Cardiac muscle cell (in vitro differentiated cells and primary cell): ENCODE measurements at regions not wholly inside any gene's neighbourhood (a gene's known extent, or its start where the extent isn't known, plus 50 kb on each side); places are given as distances from the start of the nearest gene placed in this dataset.

Experiments used
- DNase-seq, 2 donors: peaks; one replicate each; pipeline versions ENCODE4 v3.0.0 to v3.0.0-alpha.2; 2010 to 2017; ENCODE audit warnings: low read depth in 1 of 2, low spot score in 1 of 2
- H3K27ac ChIP-seq: fragments of 200-600 bp; sonication (generic); 2 replicates; pipeline ENCODE4 v1.5.1; 2016
- H3K27me3 ChIP-seq: fragments of 200-600 bp; sonication (generic); 2 replicates; pipeline ENCODE4 v1.6.0; 2016; ENCODE audit warnings: control low read depth
- H3K36me3 ChIP-seq: fragments of 200-600 bp; sonication (generic); 2 replicates; pipeline ENCODE4 v1.5.1; 2016; ENCODE audit warnings: control low read depth
- H3K4me1 ChIP-seq: fragments of 200-600 bp; sonication (generic); 2 replicates; pipeline ENCODE4 v1.8.1; 2017; ENCODE audit warnings: low read depth, mild to moderate bottlenecking, mixed run types
- H3K4me3 ChIP-seq: fragments of 200-600 bp; sonication (generic); 2 replicates; pipeline ENCODE4 v1.5.1; 2016; ENCODE audit warnings: mild to moderate bottlenecking
- H3K9me3 ChIP-seq: fragments of 200-600 bp; sonication (generic); 2 replicates; pipeline ENCODE4 v1.5.1; 2017; ENCODE audit warnings: low read depth, mild to moderate bottlenecking, control low read depth
- TF ChIP-seq, protein P1 (sequence below): IDR thresholded peaks from 2 replicates; pipeline ENCODE4 v1.5.1; 2012; ENCODE audit warnings: low read depth, mild to moderate bottlenecking, low read length

DNA sequence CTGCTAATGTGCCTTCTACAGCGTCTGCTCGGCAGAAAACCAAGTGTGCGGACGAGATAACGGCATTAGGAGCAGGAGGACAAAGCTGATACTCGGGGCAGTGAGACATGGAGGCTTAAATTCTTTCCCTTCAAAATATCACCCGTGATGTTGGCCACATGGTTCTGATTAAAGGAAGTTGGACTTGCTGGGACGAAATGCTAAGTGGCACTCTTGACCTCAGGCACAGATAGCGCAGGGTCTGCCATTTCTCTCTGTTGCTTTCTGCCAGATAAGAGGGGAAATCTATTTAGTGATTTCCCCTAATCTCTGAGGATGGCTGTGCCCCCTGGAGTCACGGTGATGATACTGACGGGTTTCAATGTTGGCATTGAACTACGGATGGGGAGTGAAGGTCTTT, 509.6 kb upstream of the EEF2KMT start:
- Histone ChIP-seq H3K36me3 (no peaks in the 10 kb centered on the region), H3K4me1 (peaks cover 9% of the 10 kb centered on the region), H3K27me3 (peaks cover 6% of the 10 kb centered on the region), H3K27ac (peak overlapping the region; percentile 84), H3K4me3 (no peak overlapping the region), H3K9me3 (no peaks in the 10 kb centered on the region)
- DNase-seq, result peak in 1 of 2 donors; percentile 80
- TF ChIP-seq, protein P1, sequence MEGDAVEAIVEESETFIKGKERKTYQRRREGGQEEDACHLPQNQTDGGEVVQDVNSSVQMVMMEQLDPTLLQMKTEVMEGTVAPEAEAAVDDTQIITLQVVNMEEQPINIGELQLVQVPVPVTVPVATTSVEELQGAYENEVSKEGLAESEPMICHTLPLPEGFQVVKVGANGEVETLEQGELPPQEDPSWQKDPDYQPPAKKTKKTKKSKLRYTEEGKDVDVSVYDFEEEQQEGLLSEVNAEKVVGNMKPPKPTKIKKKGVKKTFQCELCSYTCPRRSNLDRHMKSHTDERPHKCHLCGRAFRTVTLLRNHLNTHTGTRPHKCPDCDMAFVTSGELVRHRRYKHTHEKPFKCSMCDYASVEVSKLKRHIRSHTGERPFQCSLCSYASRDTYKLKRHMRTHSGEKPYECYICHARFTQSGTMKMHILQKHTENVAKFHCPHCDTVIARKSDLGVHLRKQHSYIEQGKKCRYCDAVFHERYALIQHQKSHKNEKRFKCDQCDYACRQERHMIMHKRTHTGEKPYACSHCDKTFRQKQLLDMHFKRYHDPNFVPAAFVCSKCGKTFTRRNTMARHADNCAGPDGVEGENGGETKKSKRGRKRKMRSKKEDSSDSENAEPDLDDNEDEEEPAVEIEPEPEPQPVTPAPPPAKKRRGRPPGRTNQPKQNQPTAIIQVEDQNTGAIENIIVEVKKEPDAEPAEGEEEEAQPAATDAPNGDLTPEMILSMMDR, result no peak

DNA sequence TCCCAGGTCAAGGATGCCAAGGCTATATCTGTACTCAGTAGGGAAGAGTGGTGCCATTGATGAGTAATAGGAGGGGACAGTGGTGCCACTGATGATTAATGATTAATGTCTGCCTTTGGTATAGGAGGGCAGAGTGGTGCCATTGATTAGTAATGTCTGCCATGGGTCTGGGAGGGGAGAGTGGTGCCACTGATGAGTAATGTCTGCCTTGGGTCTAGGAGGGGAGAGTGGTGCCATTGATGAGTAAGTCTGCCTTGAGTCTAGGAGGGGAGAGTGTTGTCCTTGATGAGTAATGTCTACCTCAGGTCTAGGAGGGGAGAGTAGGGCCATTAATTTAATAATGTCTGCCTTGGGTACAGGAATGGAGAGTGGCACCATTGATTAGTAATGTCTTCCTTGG, 507.8 kb upstream of the EEF2KMT start:
- TF ChIP-seq, protein P1, result no peak
- no peaks in the 10 kb centered on the region for H3K9me3 ChIP-seq
- DNase-seq, result no peak
- peaks cover 9% of the 10 kb centered on the region for H3K4me1 ChIP-seq
- H3K4me3 ChIP-seq, result no peak overlapping the region
- H3K27me3 ChIP-seq, result no peaks in the 10 kb centered on the region
- H3K36me3 ChIP-seq, result no peaks in the 10 kb centered on the region
- no peak overlapping the region for H3K27ac ChIP-seq

DNA sequence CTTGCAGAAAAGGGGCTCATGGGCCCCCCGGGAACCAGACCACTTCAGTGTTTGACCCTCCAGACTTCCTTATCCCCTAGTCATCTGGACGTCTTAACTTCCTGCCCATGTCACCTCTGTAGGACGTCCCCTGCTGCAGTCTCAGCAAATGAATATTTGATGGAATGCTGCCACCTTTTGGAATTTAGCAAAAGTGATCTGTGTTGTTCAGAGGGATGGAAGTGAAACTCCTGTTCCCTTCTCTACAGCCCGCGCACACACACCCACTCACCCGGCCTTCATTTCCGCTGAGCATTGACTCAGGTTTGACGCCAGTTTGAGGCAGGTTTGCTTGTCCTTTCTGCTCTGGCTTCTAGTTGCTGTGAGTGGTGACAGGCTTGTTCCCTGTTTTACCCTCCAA, 507.2 kb upstream of the EEF2KMT start:
- DNase-seq, result peak in 1 of 2 donors; percentile 51
- no peaks in the 10 kb centered on the region for H3K27me3 ChIP-seq

DNA sequence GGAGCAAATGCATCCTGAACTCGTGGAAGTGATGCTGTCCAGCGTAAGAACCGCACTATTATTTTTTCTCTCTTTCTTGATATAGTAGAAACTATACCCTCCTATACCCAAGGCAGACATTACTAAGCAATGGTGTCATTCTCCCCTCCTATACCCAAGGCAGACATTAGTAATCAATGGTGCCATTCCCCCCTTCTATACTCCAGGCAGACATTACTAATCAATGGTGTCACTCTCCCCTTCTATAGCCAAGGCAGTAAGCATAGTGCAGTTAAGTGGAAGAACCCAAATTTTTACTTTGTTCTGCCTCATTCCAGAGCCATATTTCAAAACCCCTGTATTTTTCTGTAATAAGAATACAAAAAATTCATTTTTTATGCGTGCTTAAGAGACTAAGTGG, 506.2 kb upstream of the EEF2KMT start:
- TF ChIP-seq, protein P1, result no peak
- Histone ChIP-seq H3K4me3 (no peak overlapping the region), H3K4me1 (peaks cover 9% of the 10 kb centered on the region), H3K27ac (no peak overlapping the region), H3K36me3 (no peaks in the 10 kb centered on the region), H3K9me3 (no peaks in the 10 kb centered on the region), H3K27me3 (no peaks in the 10 kb centered on the region)
- DNase-seq, result no peak

More for the DNA sequence above, 507.2 kb upstream of the EEF2KMT start:
- Histone ChIP-seq H3K27ac (no peak overlapping the region), H3K9me3 (no peaks in the 10 kb centered on the region), H3K36me3 (no peaks in the 10 kb centered on the region), H3K4me1 (peaks cover 9% of the 10 kb centered on the region), H3K4me3 (no peak overlapping the region)
- TF ChIP-seq, protein P1, result no peak

DNA sequence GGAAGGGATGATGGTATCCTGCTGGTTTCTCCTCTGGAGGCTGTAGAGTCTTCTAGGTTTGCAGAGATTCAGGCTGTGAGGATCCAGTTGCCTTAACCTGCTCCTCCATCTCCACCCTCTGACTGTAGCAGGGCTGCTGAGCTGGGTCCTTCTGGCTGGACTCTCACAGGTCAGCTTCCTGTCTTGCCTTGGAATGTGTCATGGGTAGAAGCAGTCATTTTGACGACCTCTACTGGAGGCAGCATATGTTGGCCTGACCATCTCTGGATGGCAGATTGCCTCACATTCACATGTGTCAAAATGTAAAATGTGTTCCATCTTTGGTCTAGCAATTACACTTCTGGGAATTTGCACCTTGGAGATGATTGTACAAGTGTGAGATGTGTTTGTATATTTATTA, 504.4 kb upstream of the EEF2KMT start:
- H3K27me3 ChIP-seq, result no peaks in the 10 kb centered on the region
- H3K9me3 ChIP-seq, result no peaks in the 10 kb centered on the region
- no peak for DNase-seq
- TF ChIP-seq, protein P1, result no peak
- no peaks in the 10 kb centered on the region for H3K36me3 ChIP-seq
- H3K27ac ChIP-seq, result no peak overlapping the region
- H3K4me1 ChIP-seq, result peaks cover 8% of the 10 kb centered on the region
- H3K4me3 ChIP-seq, result no peak overlapping the region

DNA sequence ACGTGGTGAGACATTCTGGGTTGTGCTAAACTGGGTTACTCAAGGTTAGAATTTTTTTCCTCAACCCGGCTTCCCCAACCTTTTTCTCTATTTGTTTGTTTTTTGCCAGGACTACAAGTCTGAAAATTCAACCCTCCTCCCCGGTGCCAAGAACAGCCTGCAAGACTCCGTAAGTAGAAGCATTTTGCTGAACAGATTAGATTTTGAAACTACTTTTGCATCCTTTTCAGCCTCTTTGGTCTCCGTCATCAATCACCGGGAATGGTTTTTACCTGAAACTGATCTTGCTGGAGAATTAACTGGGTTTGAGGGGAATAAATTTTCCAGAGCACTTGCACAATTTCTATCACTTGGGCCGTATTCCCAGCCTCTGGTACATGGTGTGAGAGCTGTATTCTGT, 501.2 kb upstream of the EEF2KMT start:
- Histone ChIP-seq H3K27me3 (no peaks in the 10 kb centered on the region), H3K36me3 (no peaks in the 10 kb centered on the region), H3K9me3 (no peaks in the 10 kb centered on the region), H3K4me3 (no peak overlapping the region), H3K27ac (no peak overlapping the region), H3K4me1 (no peaks in the 10 kb centered on the region)
- DNase-seq, result no peak
- TF ChIP-seq, protein P1, result no peak
